ENCODE measurements at regions not wholly inside any gene's neighbourhood (a gene's known extent, or its start where the extent isn't known, plus 50 kb on each side); places are given as distances from the start of the nearest gene placed in this dataset.

DNA sequence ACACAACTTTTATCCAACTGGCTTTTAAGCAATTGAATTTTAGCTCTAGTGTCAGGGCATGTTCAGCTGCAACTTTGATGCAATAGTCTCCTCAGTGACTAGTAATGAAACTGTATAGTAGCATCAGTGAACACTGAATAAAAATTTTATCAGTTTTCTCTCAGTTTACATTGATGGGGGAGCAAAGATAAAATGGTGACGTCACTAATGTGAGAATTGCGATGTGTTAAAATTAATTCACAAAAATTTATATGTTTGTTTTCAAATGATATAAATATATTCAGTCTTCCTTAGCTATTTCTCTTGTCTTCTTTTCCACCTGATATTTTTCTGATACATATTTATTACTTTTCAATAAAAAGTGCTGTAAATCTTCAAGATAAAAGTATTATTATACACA lies 508.8 kb upstream of the AGA start:
- Histone ChIP-seq H3K27ac (ENCODE audit: insufficient read depth, low read length, poor library complexity, severe bottlenecking) (no peak overlapping the region), H3K36me3 (ENCODE audit: control insufficient read depth, insufficient read depth, low read length) (no peaks in the 10 kb centered on the region), H3K4me1 (ENCODE audit: control insufficient read depth, insufficient read depth, low read length, poor library complexity, severe bottlenecking) (no peaks in the 10 kb centered on the region), H3K9me3 (ENCODE audit: control insufficient read depth in 2 of 2, low read length in 2 of 2) (no peaks in the 10 kb centered on the region), H3K4me3 (ENCODE audit: low read depth, low read length) (no peak overlapping the region), H3K27me3 (ENCODE audit: control insufficient read depth, insufficient read depth, low read length) (no peaks in the 10 kb centered on the region)
- ATAC-seq (ENCODE audit: low read depth in 2 of 2) (no peak), DNase-seq (no peak)
- Mint-ChIP-seq H3K36me3 (no peaks in the 10 kb centered on the region), H3K27ac (no peak overlapping the region), H3K27me3 (peaks cover 5% of the 10 kb centered on the region), H3K4me1 (no peaks in the 10 kb centered on the region), H3K4me3 (no peak overlapping the region), H3K9me3 (peaks cover 0 to 9% (median 3%) of the 10 kb centered on the region in 7 donors)

DNA sequence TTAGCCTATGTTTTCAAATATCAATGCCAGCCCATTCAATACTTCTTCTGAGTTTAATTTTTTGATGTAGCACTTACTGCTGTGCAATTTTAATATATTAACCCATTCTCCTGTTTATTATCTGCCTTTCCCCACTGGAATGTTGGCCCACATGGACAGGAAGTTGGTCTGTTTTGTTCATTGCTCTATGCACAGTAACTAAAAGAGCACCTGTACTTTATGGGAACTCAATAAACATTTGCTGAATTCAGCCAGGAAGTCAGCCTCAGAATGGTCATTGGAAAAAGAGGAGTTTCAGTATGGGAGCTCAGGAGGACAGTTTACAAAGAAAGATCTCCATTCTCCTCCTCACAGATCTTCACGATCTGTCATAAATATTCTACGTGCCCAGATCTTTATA lies 510.5 kb upstream of the AGA start:
- Histone ChIP-seq H3K4me1 (ENCODE audit: control insufficient read depth, insufficient read depth, low read length, poor library complexity, severe bottlenecking) (no peaks in the 10 kb centered on the region), H3K36me3 (ENCODE audit: control insufficient read depth, insufficient read depth, low read length) (no peaks in the 10 kb centered on the region), H3K27me3 (ENCODE audit: control insufficient read depth, insufficient read depth, low read length) (no peaks in the 10 kb centered on the region), H3K4me3 (ENCODE audit: low read depth, low read length) (no peak overlapping the region), H3K27ac (ENCODE audit: insufficient read depth, low read length, poor library complexity, severe bottlenecking) (no peak overlapping the region), H3K9me3 (ENCODE audit: control insufficient read depth in 2 of 2, low read length in 2 of 2) (no peaks in the 10 kb centered on the region)
- no peak overlapping the region for H3K27ac Mint-ChIP-seq
- peaks cover 0 to 11% (median 4%) of the 10 kb centered on the region in 7 donors for H3K9me3 Mint-ChIP-seq
- no peaks in the 10 kb centered on the region for H3K36me3 Mint-ChIP-seq
- H3K4me3 Mint-ChIP-seq = no peak overlapping the region
- ATAC-seq (ENCODE audit: low read depth in 2 of 2) = no peak
- DNase-seq = no peak
- peaks cover 5% of the 10 kb centered on the region for H3K27me3 Mint-ChIP-seq
- H3K4me1 Mint-ChIP-seq = no peaks in the 10 kb centered on the region

DNA sequence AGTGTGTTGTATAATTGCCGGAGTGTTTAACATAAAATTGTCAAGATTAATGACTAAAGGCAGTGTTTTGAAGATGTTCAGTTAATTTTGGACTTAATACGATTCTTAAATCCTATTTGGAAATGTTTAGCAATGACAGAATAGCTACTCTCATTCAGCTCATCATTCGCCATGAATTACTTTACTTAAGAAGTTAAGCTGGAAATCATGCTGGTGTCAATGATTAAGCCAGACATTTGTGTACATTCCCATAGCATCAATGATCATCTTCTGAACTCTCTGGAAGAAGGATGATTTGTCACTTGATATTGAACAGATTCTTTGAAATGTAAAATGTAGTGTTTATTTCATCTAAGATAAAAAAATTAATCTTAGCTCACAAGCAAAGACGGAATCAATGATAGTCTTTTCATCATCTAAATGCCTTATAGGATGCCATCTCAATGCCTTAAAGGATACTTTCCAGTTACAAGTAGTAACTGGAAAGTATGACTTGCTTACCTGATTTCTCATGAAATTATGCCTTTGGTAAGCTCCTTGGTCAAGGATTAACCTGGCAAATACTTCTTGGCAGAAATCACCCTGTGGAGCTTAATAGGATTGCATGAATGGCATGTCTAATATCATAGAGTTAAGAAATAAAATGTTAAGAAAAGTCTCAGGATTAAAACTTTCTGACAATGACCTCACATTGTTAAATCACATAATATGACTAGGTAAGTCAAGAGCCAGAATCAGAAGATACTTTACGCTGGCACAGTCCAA lies 515.5 kb upstream of the AGA start:
- Mint-ChIP-seq H3K27me3 (no peaks in the 10 kb centered on the region), H3K4me1 (no peaks in the 10 kb centered on the region)
- H3K4me3 ChIP-seq (ENCODE audit: low read depth, low read length) = no peak overlapping the region

DNA sequence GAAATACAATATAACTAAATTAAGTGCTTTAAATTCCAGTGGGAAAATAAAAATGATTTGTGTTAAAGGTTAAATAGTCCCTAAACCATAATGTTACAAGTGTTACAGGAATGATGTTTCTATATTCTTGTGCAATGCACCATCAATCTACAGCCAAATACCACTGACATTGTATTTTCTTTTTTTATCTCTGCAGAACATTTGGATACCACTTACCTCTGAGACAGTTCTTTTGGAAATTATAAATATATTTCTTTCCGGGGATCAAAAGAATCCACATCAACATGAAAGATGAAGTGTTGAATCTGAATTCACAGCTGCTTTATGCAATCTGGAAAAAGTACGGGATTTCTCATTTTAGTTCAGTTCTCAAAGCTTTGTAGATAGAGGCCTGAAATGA lies 518.3 kb upstream of the AGA start:
- Histone ChIP-seq H3K36me3 (ENCODE audit: control insufficient read depth, insufficient read depth, low read length) (no peaks in the 10 kb centered on the region), H3K4me1 (ENCODE audit: control insufficient read depth, insufficient read depth, low read length, poor library complexity, severe bottlenecking) (no peaks in the 10 kb centered on the region), H3K9me3 (ENCODE audit: control insufficient read depth in 2 of 2, low read length in 2 of 2) (no peaks in the 10 kb centered on the region), H3K27me3 (ENCODE audit: control insufficient read depth, insufficient read depth, low read length) (no peaks in the 10 kb centered on the region), H3K27ac (ENCODE audit: insufficient read depth, low read length, poor library complexity, severe bottlenecking) (no peak overlapping the region), H3K4me3 (ENCODE audit: low read depth, low read length) (no peak overlapping the region)
- H3K4me3 Mint-ChIP-seq = no peak overlapping the region
- peaks cover 0 to 10% (median 2%) of the 10 kb centered on the region in 7 donors for H3K9me3 Mint-ChIP-seq
- DNase-seq (no peak), ATAC-seq (ENCODE audit: low read depth in 2 of 2) (no peak)
- no peaks in the 10 kb centered on the region for H3K4me1 Mint-ChIP-seq
- H3K36me3 Mint-ChIP-seq = no peaks in the 10 kb centered on the region
- no peak overlapping the region for H3K27ac Mint-ChIP-seq
- no peaks in the 10 kb centered on the region for H3K27me3 Mint-ChIP-seq

More for the DNA sequence above, 515.5 kb upstream of the AGA start:
- Mint-ChIP-seq H3K27ac (no peak overlapping the region), H3K9me3 (peaks cover 0 to 12% (median 3%) of the 10 kb centered on the region in 7 donors), H3K4me3 (no peak overlapping the region), H3K36me3 (no peaks in the 10 kb centered on the region)
- H3K36me3 ChIP-seq (ENCODE audit: control insufficient read depth, insufficient read depth, low read length) = no peaks in the 10 kb centered on the region
- no peak for DNase-seq
- H3K27me3 ChIP-seq (ENCODE audit: control insufficient read depth, insufficient read depth, low read length) = no peaks in the 10 kb centered on the region
- no peak overlapping the region for H3K27ac ChIP-seq (ENCODE audit: insufficient read depth, low read length, poor library complexity, severe bottlenecking)
- no peaks in the 10 kb centered on the region for H3K4me1 ChIP-seq (ENCODE audit: control insufficient read depth, insufficient read depth, low read length, poor library complexity, severe bottlenecking)
- H3K9me3 ChIP-seq (ENCODE audit: control insufficient read depth in 2 of 2, low read length in 2 of 2) = no peaks in the 10 kb centered on the region
- no peak for ATAC-seq (ENCODE audit: low read depth in 2 of 2)

DNA sequence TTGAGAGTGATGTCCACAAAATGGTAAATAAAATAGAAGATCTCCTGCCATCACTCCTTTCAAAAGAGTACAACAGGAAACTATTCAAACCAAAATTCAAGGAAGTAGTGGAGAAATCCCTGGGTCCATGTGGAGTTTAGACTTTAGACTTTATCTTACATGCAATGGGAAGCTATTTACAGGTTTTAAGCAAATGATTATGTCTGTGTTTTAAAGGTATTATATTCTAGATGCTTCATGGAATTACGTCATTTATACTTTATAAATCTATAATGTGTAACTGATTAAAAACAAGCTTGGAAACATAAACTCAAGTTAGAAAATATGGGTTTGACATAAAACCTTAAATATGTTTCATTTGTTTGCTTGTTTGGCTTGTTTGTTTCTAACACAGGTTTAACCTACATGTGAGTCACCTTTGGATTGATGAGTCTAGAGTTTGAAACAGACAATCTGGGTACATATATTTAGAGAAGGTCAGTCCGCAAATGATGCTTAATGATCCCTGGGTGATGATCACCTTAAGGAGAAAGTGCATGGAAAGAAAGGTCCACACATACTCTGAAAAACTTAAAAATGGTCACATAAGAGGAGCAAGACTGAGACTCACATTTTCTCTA lies 519.6 kb upstream of the AGA start:
- Mint-ChIP-seq H3K4me3 (no peak overlapping the region), H3K4me1 (no peaks in the 10 kb centered on the region), H3K36me3 (no peaks in the 10 kb centered on the region), H3K9me3 (peaks cover 0 to 10% (median 2%) of the 10 kb centered on the region in 7 donors), H3K27me3 (no peaks in the 10 kb centered on the region), H3K27ac (no peak overlapping the region)
- Histone ChIP-seq H3K36me3 (ENCODE audit: control insufficient read depth, insufficient read depth, low read length) (no peaks in the 10 kb centered on the region), H3K27ac (ENCODE audit: insufficient read depth, low read length, poor library complexity, severe bottlenecking) (no peak overlapping the region), H3K4me3 (ENCODE audit: low read depth, low read length) (no peak overlapping the region), H3K27me3 (ENCODE audit: control insufficient read depth, insufficient read depth, low read length) (no peaks in the 10 kb centered on the region), H3K9me3 (ENCODE audit: control insufficient read depth in 2 of 2, low read length in 2 of 2) (no peaks in the 10 kb centered on the region), H3K4me1 (ENCODE audit: control insufficient read depth, insufficient read depth, low read length, poor library complexity, severe bottlenecking) (no peaks in the 10 kb centered on the region)
- ATAC-seq (ENCODE audit: low read depth in 2 of 2) = no peak
- no peak for DNase-seq

DNA sequence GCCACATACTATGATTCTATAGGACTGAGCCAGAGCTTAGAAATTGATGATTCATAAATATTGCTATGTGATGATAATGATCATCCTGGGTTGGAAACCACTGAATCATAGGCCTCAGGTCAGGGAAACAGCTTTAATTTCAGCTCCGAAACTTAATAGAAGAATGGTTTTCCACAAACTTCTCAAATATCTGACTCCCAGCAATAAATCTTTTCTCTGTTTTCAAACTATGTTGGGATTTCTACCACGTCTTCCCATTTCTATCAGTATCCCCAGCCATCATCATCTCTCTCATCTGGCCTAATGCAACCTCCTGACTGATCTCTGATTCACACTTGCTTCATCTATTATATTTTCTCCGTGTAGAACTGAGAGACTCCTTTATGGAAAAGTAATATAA lies 521.8 kb upstream of the AGA start:
- no peaks in the 10 kb centered on the region for H3K4me1 ChIP-seq (ENCODE audit: control insufficient read depth, insufficient read depth, low read length, poor library complexity, severe bottlenecking)
- no peaks in the 10 kb centered on the region for H3K36me3 ChIP-seq (ENCODE audit: control insufficient read depth, insufficient read depth, low read length)
- H3K27ac Mint-ChIP-seq = no peak overlapping the region
- no peak overlapping the region for H3K27ac ChIP-seq (ENCODE audit: insufficient read depth, low read length, poor library complexity, severe bottlenecking)
- H3K4me3 ChIP-seq (ENCODE audit: low read depth, low read length) = no peak overlapping the region
- no peaks in the 10 kb centered on the region for H3K36me3 Mint-ChIP-seq
- ATAC-seq (ENCODE audit: low read depth in 2 of 2) = no peak
- no peaks in the 10 kb centered on the region for H3K27me3 ChIP-seq (ENCODE audit: control insufficient read depth, insufficient read depth, low read length)
- no peaks in the 10 kb centered on the region for H3K4me1 Mint-ChIP-seq
- peaks cover 0 to 11% (median 3%) of the 10 kb centered on the region in 7 donors for H3K9me3 Mint-ChIP-seq
- H3K9me3 ChIP-seq (ENCODE audit: control insufficient read depth in 2 of 2, low read length in 2 of 2) = no peaks in the 10 kb centered on the region
- DNase-seq = no peak
- no peaks in the 10 kb centered on the region for H3K27me3 Mint-ChIP-seq
- no peak overlapping the region for H3K4me3 Mint-ChIP-seq

DNA sequence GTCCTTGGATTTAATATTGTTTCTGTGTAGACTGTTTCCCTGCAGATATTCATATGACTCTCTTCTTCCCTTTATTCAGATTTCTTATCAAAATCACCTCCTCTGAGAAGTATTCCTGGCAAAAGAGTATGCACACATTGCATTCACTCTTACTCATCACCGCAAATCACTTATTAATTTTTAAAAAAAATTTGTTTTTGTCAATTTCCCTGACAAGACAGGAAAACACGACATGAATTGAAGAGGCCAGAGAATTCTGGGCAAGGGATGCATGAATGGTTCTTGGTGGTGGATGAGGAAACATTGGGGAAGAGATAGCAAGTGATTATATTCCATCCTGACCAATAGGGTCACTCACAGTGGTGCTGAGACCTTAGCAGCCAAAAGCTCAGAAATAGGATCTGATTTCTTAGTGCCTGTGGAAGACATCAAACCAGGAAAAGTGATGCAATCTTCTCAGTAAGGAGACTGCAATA lies 522.5 kb upstream of the AGA start:
- Mint-ChIP-seq H3K4me1 (no peaks in the 10 kb centered on the region), H3K36me3 (no peaks in the 10 kb centered on the region), H3K4me3 (no peak overlapping the region), H3K9me3 (peaks cover 0 to 11% (median 3%) of the 10 kb centered on the region in 7 donors), H3K27me3 (no peaks in the 10 kb centered on the region), H3K27ac (no peak overlapping the region)
- no peak overlapping the region for H3K4me3 ChIP-seq (ENCODE audit: low read depth, low read length)
- ATAC-seq (ENCODE audit: low read depth in 2 of 2) = no peak
- H3K27me3 ChIP-seq (ENCODE audit: control insufficient read depth, insufficient read depth, low read length) = no peaks in the 10 kb centered on the region
- no peaks in the 10 kb centered on the region for H3K36me3 ChIP-seq (ENCODE audit: control insufficient read depth, insufficient read depth, low read length)
- H3K4me1 ChIP-seq (ENCODE audit: control insufficient read depth, insufficient read depth, low read length, poor library complexity, severe bottlenecking) = no peaks in the 10 kb centered on the region
- DNase-seq = no peak
- no peaks in the 10 kb centered on the region for H3K9me3 ChIP-seq (ENCODE audit: control insufficient read depth in 2 of 2, low read length in 2 of 2)
- H3K27ac ChIP-seq (ENCODE audit: insufficient read depth, low read length, poor library complexity, severe bottlenecking) = no peak overlapping the region

DNA sequence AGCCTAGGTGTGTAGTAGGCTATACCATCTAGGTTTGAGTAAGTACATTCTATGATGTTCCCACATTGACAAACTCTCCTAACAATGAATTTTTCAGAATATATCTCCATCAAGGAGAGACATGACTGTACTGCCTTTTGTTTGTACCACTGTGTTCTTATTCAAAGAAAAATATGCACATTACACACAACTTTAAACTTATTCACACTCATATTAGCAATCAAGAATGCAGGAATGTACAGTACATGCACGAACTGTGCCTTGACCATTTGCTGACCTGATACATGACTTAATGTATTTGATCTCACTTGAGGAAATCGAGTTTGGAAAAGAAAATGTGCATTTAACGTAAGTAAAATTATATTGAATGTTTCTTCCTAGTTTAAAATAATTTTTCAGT lies 525.1 kb upstream of the AGA start:
- no peak for ATAC-seq (ENCODE audit: low read depth in 2 of 2)
- no peaks in the 10 kb centered on the region for H3K27me3 Mint-ChIP-seq
- Histone ChIP-seq H3K27me3 (ENCODE audit: control insufficient read depth, insufficient read depth, low read length) (no peaks in the 10 kb centered on the region), H3K9me3 (ENCODE audit: control insufficient read depth in 2 of 2, low read length in 2 of 2) (no peaks in the 10 kb centered on the region), H3K27ac (ENCODE audit: insufficient read depth, low read length, poor library complexity, severe bottlenecking) (no peak overlapping the region), H3K4me3 (ENCODE audit: low read depth, low read length) (no peak overlapping the region), H3K36me3 (ENCODE audit: control insufficient read depth, insufficient read depth, low read length) (no peaks in the 10 kb centered on the region), H3K4me1 (ENCODE audit: control insufficient read depth, insufficient read depth, low read length, poor library complexity, severe bottlenecking) (no peaks in the 10 kb centered on the region)
- no peak for DNase-seq
- H3K27ac Mint-ChIP-seq = no peak overlapping the region
- no peak overlapping the region for H3K4me3 Mint-ChIP-seq
- H3K36me3 Mint-ChIP-seq = no peaks in the 10 kb centered on the region
- peaks cover 0 to 8% (median 3%) of the 10 kb centered on the region in 7 donors for H3K9me3 Mint-ChIP-seq
- no peaks in the 10 kb centered on the region for H3K4me1 Mint-ChIP-seq
